Activated CD4-positive, alpha-beta T cell treated with anti-CD3 and anti-CD28 coated beads, Interleukin-2, amount 10 ng/mL, durations not matched to agents 24 days and 14 days (primary cell): ENCODE measurements at regions not wholly inside any gene's neighbourhood (a gene's known extent, or its start where the extent isn't known, plus 50 kb on each side); places are given as distances from the start of the nearest gene placed in this dataset.

Source experiments
- DNase-seq: peaks from one replicate; pipeline ENCODE4 v3.0.0; 2022
- H3K27ac Mint-ChIP-seq: one replicate; pipeline ENCODE4 v1.8.0; 2022; ENCODE audit warnings: mild to moderate bottlenecking, mixed read lengths
- H3K27me3 Mint-ChIP-seq: one replicate; pipeline ENCODE4 v1.8.0; 2022; ENCODE audit warnings: mixed read lengths
- H3K36me3 Mint-ChIP-seq: one replicate; pipeline ENCODE4 v1.8.0; 2022; ENCODE audit warnings: low read depth, mild to moderate bottlenecking, mixed read lengths
- H3K4me1 Mint-ChIP-seq: one replicate; pipeline ENCODE4 v1.8.0; 2021; ENCODE audit warnings: mixed read lengths
- H3K4me3 Mint-ChIP-seq: one replicate; pipeline ENCODE4 v1.8.0; 2022; ENCODE audit warnings: mild to moderate bottlenecking, moderate library complexity, mixed read lengths
- H3K9me3 Mint-ChIP-seq: one replicate; pipeline ENCODE4 v1.8.0; 2021; ENCODE audit warnings: mixed read lengths
- intact Hi-C: fragments of 100-400 bp; cut with micrococcal nuclease; formaldehyde crosslinking; loops from one replicate; pipeline ENCODE4 v1.15.1; 2023

GRCh38 chr15:96270581-96271172, 59.8 kb upstream of the NR2F2 start:
- no peaks in the 10 kb centered on the region for H3K4me1 Mint-ChIP-seq

GRCh38 chr15:96272427-96272826, 58.1 kb upstream of the NR2F2 start:
- Mint-ChIP-seq H3K27ac (no peak overlapping the region), H3K27me3 (no peaks in the 10 kb centered on the region), H3K4me1 (no peaks in the 10 kb centered on the region), H3K36me3 (no peaks in the 10 kb centered on the region), H3K4me3 (no peak overlapping the region), H3K9me3 (no peaks in the 10 kb centered on the region)
- intact Hi-C loops, result no loop called here
- DNase-seq, result no peak

More at GRCh38 chr15:96270581-96271172, 59.8 kb upstream of the NR2F2 start:
- H3K36me3 Mint-ChIP-seq, result no peaks in the 10 kb centered on the region
- no peaks in the 10 kb centered on the region for H3K9me3 Mint-ChIP-seq
- DNase-seq, result no peak
- no peak overlapping the region for H3K4me3 Mint-ChIP-seq
- no peak overlapping the region for H3K27ac Mint-ChIP-seq
- no peaks in the 10 kb centered on the region for H3K27me3 Mint-ChIP-seq
- intact Hi-C loops, result no loop called here

- intact Hi-C loops, result no loop called here
- no peaks in the 10 kb centered on the region for H3K9me3 Mint-ChIP-seq
- DNase-seq, result no peak
- H3K36me3 Mint-ChIP-seq, result no peaks in the 10 kb centered on the region
- H3K4me3 Mint-ChIP-seq, result no peak overlapping the region
- no peaks in the 10 kb centered on the region for H3K27me3 Mint-ChIP-seq
- H3K27ac Mint-ChIP-seq, result no peak overlapping the region
- H3K4me1 Mint-ChIP-seq, result no peaks in the 10 kb centered on the region
These were observed 57.0 kb upstream of the NR2F2 start for GRCh38 chr15:96273317-96274086.

GRCh38 chr15:96274087-96274440, 56.4 kb upstream of the NR2F2 start:
- no peaks in the 10 kb centered on the region for H3K9me3 Mint-ChIP-seq
- H3K27me3 Mint-ChIP-seq, result no peaks in the 10 kb centered on the region
- no peaks in the 10 kb centered on the region for H3K36me3 Mint-ChIP-seq
- intact Hi-C loops, result no loop called here
- no peak overlapping the region for H3K27ac Mint-ChIP-seq
- DNase-seq, result no peak
- no peaks in the 10 kb centered on the region for H3K4me1 Mint-ChIP-seq
- H3K4me3 Mint-ChIP-seq, result no peak overlapping the region

GRCh38 chr15:96274698-96275097, 55.8 kb upstream of the NR2F2 start:
- Mint-ChIP-seq H3K4me1 (no peaks in the 10 kb centered on the region), H3K4me3 (no peak overlapping the region), H3K27me3 (no peaks in the 10 kb centered on the region), H3K27ac (no peak overlapping the region), H3K36me3 (no peaks in the 10 kb centered on the region), H3K9me3 (no peaks in the 10 kb centered on the region)
- DNase-seq, result no peak
- intact Hi-C loops, result no loop called here

GRCh38 chr15:96276438-96277210, 53.9 kb upstream of the NR2F2 start:
- H3K27me3 Mint-ChIP-seq, result no peaks in the 10 kb centered on the region
- H3K4me3 Mint-ChIP-seq, result no peak overlapping the region

More at GRCh38 chr15:96276438-96277210, 53.9 kb upstream of the NR2F2 start:
- Mint-ChIP-seq H3K9me3 (no peaks in the 10 kb centered on the region), H3K4me1 (no peaks in the 10 kb centered on the region), H3K36me3 (no peaks in the 10 kb centered on the region), H3K27ac (no peak overlapping the region)
- DNase-seq, result no peak
- intact Hi-C loops, result no loop called here
